ENCODE measurements at regions not wholly inside any gene's neighbourhood (a gene's known extent, or its start where the extent isn't known, plus 50 kb on each side); places are given as distances from the start of the nearest gene placed in this dataset.
A peak's percentile ranks its signal among the peaks of the same experiment; 100 is the strongest.

DNA sequence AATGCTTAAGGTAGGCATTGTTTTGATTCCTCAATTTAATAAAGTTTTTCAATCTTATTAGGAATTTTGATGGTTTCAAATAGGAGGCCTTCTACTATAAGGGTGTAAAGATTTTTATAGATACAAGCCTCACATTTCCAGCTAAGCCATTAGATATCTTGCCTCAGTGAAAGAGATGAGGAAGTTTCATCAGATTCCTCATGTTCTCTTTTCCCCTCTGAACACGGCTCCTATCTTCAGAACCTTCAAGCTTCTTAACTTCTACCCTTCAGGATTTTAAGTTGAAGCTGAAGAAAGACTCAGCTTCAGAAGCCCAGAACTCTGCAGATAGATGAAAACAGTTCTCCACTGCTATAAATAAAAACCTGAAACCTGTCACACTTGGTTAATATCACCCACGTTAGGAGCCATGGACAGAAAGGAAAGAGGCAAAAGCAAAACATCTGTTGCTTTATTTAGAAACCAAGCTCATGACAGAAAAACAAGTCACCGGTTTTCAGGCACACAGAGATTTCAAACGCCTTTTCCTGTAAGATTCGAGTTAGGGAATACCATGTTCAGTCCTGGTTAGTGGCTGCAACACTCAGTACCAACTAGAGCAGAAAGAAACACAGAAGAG, 82.2 kb upstream of the GOLGA8B start (continued):
- TF ChIP-seq ZNF584 (CRISPR knock-in tag; IDR thresholded peaks at IDR 0.05; ENCODE audit: low read depth): no peak
- TF ChIP-seq JUN (IDR thresholded peaks at IDR 0.05; ENCODE audit: borderline replicate concordance, low read depth, low read length): no peak
- no peak for TF ChIP-seq JUN (CRISPR knock-in tag; IDR thresholded peaks at IDR 0.05; ENCODE audit: borderline replicate concordance)
- TF ChIP-seq MYBL2 (IDR thresholded peaks at IDR 0.05; ENCODE audit: low read depth): no peak
- no peak for TF ChIP-seq MYBL2 (CRISPR knock-in tag; IDR thresholded peaks at IDR 0.05; ENCODE audit: borderline replicate concordance)
- TF ChIP-seq, protein P1, sequence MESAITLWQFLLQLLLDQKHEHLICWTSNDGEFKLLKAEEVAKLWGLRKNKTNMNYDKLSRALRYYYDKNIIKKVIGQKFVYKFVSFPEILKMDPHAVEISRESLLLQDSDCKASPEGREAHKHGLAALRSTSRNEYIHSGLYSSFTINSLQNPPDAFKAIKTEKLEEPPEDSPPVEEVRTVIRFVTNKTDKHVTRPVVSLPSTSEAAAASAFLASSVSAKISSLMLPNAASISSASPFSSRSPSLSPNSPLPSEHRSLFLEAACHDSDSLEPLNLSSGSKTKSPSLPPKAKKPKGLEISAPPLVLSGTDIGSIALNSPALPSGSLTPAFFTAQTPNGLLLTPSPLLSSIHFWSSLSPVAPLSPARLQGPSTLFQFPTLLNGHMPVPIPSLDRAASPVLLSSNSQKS (CRISPR knock-in tag; IDR thresholded peaks at IDR 0.05): no peak
- TF ChIP-seq MYC (IDR thresholded peaks at IDR 0.05; ENCODE audit: low read depth, low read length): peak; percentile 75
- TF ChIP-seq MYC (CRISPR knock-in tag; IDR thresholded peaks at IDR 0.05; ENCODE audit: borderline replicate concordance, low read depth): no peak
- TF ChIP-seq, protein P2, sequence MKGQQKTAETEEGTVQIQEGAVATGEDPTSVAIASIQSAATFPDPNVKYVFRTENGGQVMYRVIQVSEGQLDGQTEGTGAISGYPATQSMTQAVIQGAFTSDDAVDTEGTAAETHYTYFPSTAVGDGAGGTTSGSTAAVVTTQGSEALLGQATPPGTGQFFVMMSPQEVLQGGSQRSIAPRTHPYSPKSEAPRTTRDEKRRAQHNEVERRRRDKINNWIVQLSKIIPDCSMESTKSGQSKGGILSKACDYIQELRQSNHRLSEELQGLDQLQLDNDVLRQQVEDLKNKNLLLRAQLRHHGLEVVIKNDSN (CRISPR knock-in tag; IDR thresholded peaks at IDR 0.05): no peak
- TF ChIP-seq, protein P3, sequence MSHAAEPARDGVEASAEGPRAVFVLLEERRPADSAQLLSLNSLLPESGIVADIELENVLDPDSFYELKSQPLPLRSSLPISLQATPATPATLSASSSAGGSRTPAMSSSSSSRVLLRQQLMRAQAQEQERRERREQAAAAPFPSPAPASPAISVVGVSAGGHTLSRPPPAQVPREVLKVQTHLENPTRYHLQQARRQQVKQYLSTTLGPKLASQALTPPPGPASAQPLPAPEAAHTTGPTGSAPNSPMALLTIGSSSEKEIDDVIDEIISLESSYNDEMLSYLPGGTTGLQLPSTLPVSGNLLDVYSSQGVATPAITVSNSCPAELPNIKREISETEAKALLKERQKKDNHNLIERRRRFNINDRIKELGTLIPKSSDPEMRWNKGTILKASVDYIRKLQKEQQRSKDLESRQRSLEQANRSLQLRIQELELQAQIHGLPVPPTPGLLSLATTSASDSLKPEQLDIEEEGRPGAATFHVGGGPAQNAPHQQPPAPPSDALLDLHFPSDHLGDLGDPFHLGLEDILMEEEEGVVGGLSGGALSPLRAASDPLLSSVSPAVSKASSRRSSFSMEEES (CRISPR knock-in tag; IDR thresholded peaks at IDR 0.05): no peak
- TF ChIP-seq, protein P4, sequence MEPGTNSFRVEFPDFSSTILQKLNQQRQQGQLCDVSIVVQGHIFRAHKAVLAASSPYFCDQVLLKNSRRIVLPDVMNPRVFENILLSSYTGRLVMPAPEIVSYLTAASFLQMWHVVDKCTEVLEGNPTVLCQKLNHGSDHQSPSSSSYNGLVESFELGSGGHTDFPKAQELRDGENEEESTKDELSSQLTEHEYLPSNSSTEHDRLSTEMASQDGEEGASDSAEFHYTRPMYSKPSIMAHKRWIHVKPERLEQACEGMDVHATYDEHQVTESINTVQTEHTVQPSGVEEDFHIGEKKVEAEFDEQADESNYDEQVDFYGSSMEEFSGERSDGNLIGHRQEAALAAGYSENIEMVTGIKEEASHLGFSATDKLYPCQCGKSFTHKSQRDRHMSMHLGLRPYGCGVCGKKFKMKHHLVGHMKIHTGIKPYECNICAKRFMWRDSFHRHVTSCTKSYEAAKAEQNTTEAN (CRISPR knock-in tag; IDR thresholded peaks at IDR 0.05): no peak
